ENCODE measurements at regions not wholly inside any gene's neighbourhood (a gene's known extent, or its start where the extent isn't known, plus 50 kb on each side); places are given as distances from the start of the nearest gene placed in this dataset.

GRCh38 chr1:5750186-5751162 is 241.8 kb downstream of the NPHP4 start:
- no peak for DNase-seq (ENCODE audit: low spot score)

GRCh38 chr1:5748286-5749225 is 243.7 kb downstream of the NPHP4 start:
- DNase-seq (ENCODE audit: low spot score) = no peak

- DNase-seq (ENCODE audit: low spot score) = no peak
Measured at GRCh38 chr1:5747426-5748285, 244.6 kb downstream of the NPHP4 start.

GRCh38 chr1:5746611-5747425 is 245.4 kb downstream of the NPHP4 start:
- no peak for DNase-seq (ENCODE audit: low spot score)

GRCh38 chr1:5745800-5746610 is 246.2 kb downstream of the NPHP4 start:
- peak; percentile 80 for DNase-seq (ENCODE audit: low spot score)

GRCh38 chr1:5744911-5745799 is 247.1 kb downstream of the NPHP4 start:
- no peak for DNase-seq (ENCODE audit: low spot score)

- no peak for DNase-seq (ENCODE audit: low spot score)
Measured at GRCh38 chr1:5744341-5744740, 247.9 kb downstream of the NPHP4 start.

- no peak for DNase-seq (ENCODE audit: low spot score)
Measured at GRCh38 chr1:5743435-5744095, 248.7 kb downstream of the NPHP4 start.

GRCh38 chr1:5742801-5743200 is 249.4 kb downstream of the NPHP4 start:
- no peak for DNase-seq (ENCODE audit: low spot score)

GRCh38 chr1:5742032-5742431 is 250.2 kb downstream of the NPHP4 start:
- DNase-seq (ENCODE audit: low spot score) = no peak

- DNase-seq (ENCODE audit: low spot score) = no peak
Measured at GRCh38 chr1:5740865-5741860, 251.1 kb downstream of the NPHP4 start.

GRCh38 chr1:5740450-5740849 is 251.8 kb downstream of the NPHP4 start:
- DNase-seq (ENCODE audit: low spot score) = no peak

- no peak for DNase-seq (ENCODE audit: low spot score)
Measured at GRCh38 chr1:5739561-5740078, 252.6 kb downstream of the NPHP4 start.

- no peak for DNase-seq (ENCODE audit: low spot score)
Measured at GRCh38 chr1:5738911-5739462, 253.2 kb downstream of the NPHP4 start.

- no peak for DNase-seq (ENCODE audit: low spot score)
Measured at GRCh38 chr1:5737081-5737480, 255.1 kb downstream of the NPHP4 start.

GRCh38 chr1:5734996-5735395 is 257.2 kb downstream of the NPHP4 start:
- DNase-seq (ENCODE audit: low spot score) = no peak

Measured in ureter (tissue), 1 donor.